ENCODE measurements at regions not wholly inside any gene's neighbourhood (a gene's known extent, or its start where the extent isn't known, plus 50 kb on each side); places are given as distances from the start of the nearest gene placed in this dataset.

DNA sequence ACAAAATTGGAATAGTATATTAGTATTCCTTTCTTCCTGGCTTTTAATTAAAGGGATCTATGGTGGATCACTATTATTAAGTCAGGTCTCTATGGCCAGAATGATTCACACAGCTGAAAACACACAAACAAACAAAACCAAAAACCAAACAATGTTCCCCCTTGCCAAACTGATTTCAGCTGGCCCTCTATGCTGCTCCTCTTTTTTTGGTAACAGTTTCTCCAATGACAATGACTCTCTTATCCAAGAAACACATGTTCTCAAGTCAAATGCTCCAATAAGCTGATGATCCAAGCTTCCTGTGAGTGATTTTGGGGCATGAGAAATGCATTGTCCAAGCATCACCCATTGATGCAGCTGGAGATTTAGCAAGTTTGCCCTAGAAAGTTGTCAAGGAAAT is 193.4 kb upstream of the TUT7 start:
- H3K27me3 ChIP-seq (ENCODE audit: insufficient read depth, poor library complexity, severe bottlenecking), result no peaks in the 10 kb centered on the region
- peaks cover 15% of the 10 kb centered on the region for H3K4me1 ChIP-seq (ENCODE audit: insufficient read depth, poor library complexity, severe bottlenecking)
- TF ChIP-seq, protein P1, sequence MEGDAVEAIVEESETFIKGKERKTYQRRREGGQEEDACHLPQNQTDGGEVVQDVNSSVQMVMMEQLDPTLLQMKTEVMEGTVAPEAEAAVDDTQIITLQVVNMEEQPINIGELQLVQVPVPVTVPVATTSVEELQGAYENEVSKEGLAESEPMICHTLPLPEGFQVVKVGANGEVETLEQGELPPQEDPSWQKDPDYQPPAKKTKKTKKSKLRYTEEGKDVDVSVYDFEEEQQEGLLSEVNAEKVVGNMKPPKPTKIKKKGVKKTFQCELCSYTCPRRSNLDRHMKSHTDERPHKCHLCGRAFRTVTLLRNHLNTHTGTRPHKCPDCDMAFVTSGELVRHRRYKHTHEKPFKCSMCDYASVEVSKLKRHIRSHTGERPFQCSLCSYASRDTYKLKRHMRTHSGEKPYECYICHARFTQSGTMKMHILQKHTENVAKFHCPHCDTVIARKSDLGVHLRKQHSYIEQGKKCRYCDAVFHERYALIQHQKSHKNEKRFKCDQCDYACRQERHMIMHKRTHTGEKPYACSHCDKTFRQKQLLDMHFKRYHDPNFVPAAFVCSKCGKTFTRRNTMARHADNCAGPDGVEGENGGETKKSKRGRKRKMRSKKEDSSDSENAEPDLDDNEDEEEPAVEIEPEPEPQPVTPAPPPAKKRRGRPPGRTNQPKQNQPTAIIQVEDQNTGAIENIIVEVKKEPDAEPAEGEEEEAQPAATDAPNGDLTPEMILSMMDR (IDR thresholded peaks at IDR 0.05; ENCODE audit: poor library complexity, severe bottlenecking), result no peak
- no peaks in the 10 kb centered on the region for H3K36me3 ChIP-seq (ENCODE audit: low read depth)
- DNase-seq (ENCODE audit: low spot score), result no peak
- ATAC-seq (ENCODE audit: low read depth), result no peak
- H3K4me3 ChIP-seq (ENCODE audit: severe bottlenecking), result no peak overlapping the region
- H3K9me3 ChIP-seq (ENCODE audit: severe bottlenecking), result no peaks in the 10 kb centered on the region
- no peak overlapping the region for H3K27ac ChIP-seq (ENCODE audit: poor library complexity, severe bottlenecking)

DNA sequence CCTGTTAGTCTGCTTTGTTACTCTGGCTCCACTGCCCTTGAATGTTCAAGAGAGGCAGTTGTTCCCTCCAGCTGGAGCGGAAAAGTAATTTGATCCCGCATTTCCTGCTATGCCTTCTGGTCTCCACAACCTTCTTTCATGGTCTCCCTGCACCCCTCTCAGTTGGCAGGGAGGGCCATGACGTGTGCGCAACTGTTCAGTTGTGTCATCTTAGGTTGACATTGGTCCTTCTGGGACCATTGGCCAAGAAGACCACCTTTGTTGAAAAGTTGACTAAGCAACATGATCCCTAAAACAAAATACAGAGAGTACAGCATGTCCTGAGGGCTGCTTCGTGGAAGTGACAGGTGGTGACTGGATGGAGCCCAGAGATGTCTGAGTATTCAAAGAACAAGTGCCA is 192.5 kb upstream of the TUT7 start:
- Histone ChIP-seq H3K4me1 (ENCODE audit: insufficient read depth, poor library complexity, severe bottlenecking) (peaks cover 15% of the 10 kb centered on the region), H3K36me3 (ENCODE audit: low read depth) (no peaks in the 10 kb centered on the region), H3K27ac (ENCODE audit: poor library complexity, severe bottlenecking) (no peak overlapping the region), H3K4me3 (ENCODE audit: severe bottlenecking) (no peak overlapping the region), H3K27me3 (ENCODE audit: insufficient read depth, poor library complexity, severe bottlenecking) (no peaks in the 10 kb centered on the region), H3K9me3 (ENCODE audit: severe bottlenecking) (no peaks in the 10 kb centered on the region)
- ATAC-seq (ENCODE audit: low read depth) (no peak), DNase-seq (ENCODE audit: low spot score) (no peak)
- TF ChIP-seq, protein P1 (IDR thresholded peaks at IDR 0.05; ENCODE audit: poor library complexity, severe bottlenecking), result no peak

DNA sequence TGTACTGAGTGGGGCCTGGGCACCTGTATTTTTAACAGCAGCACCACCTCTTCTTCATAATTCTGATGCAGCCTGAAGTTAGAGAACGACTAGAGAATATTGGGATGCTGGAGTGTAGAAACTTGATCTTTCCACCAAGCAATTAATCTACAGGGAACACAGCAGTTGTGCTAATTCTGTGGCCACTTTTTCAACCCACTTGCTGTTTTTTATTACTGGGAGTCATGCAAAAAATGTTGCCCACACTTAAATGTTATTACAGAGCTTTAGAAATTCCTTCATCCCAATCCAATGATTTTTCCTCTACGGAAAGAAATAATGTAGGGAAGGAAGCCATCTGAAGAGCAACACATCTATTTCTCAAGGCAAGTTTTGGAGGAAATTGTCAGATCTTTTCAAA is 190.9 kb upstream of the TUT7 start:
- no peak for ATAC-seq (ENCODE audit: low read depth)
- TF ChIP-seq, protein P1 (IDR thresholded peaks at IDR 0.05; ENCODE audit: poor library complexity, severe bottlenecking), result no peak
- H3K36me3 ChIP-seq (ENCODE audit: low read depth), result no peaks in the 10 kb centered on the region

DNA sequence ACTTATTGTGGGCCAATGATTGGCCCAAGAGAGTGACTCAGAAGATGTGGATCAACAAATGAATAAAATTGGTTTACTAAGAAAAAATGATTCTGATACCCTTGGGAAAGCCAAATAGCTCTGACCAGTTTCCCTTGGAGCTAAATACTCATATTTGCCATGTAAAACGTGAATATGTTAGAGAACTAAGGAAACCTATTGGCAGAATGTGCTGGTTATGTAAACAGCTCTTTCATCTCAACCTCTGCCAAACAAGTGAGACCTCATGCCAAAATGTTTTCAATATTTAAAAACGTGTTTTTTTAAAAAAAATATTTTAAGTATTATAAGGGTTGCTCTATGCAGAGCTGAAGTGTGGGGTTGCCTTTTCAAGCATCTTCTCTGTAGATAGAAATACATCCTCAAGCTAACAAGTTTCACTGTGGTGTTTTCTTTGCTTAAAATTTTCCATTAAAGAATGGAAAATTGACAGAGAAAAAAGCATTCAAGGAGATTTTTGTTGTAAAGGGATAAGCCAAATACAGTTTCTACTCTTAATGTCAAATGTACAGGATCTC is 186.9 kb upstream of the TUT7 start:
- no peak overlapping the region for H3K27ac ChIP-seq (ENCODE audit: poor library complexity, severe bottlenecking)
- no peaks in the 10 kb centered on the region for H3K9me3 ChIP-seq (ENCODE audit: severe bottlenecking)
- no peaks in the 10 kb centered on the region for H3K27me3 ChIP-seq (ENCODE audit: insufficient read depth, poor library complexity, severe bottlenecking)
- ATAC-seq (ENCODE audit: low read depth), result no peak
- TF ChIP-seq, protein P1 (IDR thresholded peaks at IDR 0.05; ENCODE audit: poor library complexity, severe bottlenecking), result no peak
- H3K4me3 ChIP-seq (ENCODE audit: severe bottlenecking), result no peak overlapping the region
- H3K36me3 ChIP-seq (ENCODE audit: low read depth), result no peaks in the 10 kb centered on the region
- no peaks in the 10 kb centered on the region for H3K4me1 ChIP-seq (ENCODE audit: insufficient read depth, poor library complexity, severe bottlenecking)
- no peak for DNase-seq (ENCODE audit: low spot score)

More for the DNA sequence above, 190.9 kb upstream of the TUT7 start:
- Histone ChIP-seq H3K27ac (ENCODE audit: poor library complexity, severe bottlenecking) (no peak overlapping the region), H3K9me3 (ENCODE audit: severe bottlenecking) (no peaks in the 10 kb centered on the region), H3K4me1 (ENCODE audit: insufficient read depth, poor library complexity, severe bottlenecking) (peaks cover 3% of the 10 kb centered on the region), H3K27me3 (ENCODE audit: insufficient read depth, poor library complexity, severe bottlenecking) (no peaks in the 10 kb centered on the region), H3K4me3 (ENCODE audit: severe bottlenecking) (no peak overlapping the region)
- DNase-seq (ENCODE audit: low spot score), result no peak

DNA sequence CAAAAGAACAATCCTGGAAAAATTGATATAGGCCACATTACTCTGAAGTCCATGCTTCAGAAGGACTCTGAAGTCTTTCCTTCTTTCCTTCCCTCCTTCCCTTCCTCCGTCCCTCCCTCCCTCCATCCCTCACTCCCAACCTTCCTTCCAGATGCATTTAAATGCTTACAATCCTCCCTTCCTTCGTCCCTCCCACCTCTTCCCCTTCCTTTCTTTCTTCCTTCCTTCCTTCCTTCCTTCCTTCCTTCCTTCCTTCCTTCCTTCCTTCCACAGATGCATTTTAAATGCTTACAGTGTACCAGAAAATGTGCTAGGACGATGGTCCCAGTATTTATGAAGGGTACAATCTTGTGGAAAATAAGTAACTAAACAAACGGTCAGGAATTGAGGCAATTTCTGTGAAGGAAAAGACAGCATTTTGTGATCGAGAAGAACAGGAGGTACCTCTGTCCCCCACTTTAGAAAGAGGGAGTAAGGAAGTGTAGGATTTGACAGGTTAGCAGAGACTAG is 181.3 kb upstream of the TUT7 start:
- Histone ChIP-seq H3K4me1 (ENCODE audit: insufficient read depth, poor library complexity, severe bottlenecking) (no peaks in the 10 kb centered on the region), H3K36me3 (ENCODE audit: low read depth) (no peaks in the 10 kb centered on the region), H3K27me3 (ENCODE audit: insufficient read depth, poor library complexity, severe bottlenecking) (no peaks in the 10 kb centered on the region), H3K4me3 (ENCODE audit: severe bottlenecking) (no peak overlapping the region), H3K27ac (ENCODE audit: poor library complexity, severe bottlenecking) (no peak overlapping the region), H3K9me3 (ENCODE audit: severe bottlenecking) (no peaks in the 10 kb centered on the region)
- ATAC-seq (ENCODE audit: low read depth) (no peak), DNase-seq (ENCODE audit: low spot score) (no peak)
- TF ChIP-seq, protein P1 (IDR thresholded peaks at IDR 0.05; ENCODE audit: poor library complexity, severe bottlenecking), result no peak
